Aorta (tissue), 5 donors: ENCODE measurements at regions not wholly inside any gene's neighbourhood (a gene's known extent, or its start where the extent isn't known, plus 50 kb on each side); places are given as distances from the start of the nearest gene placed in this dataset.
"Not testable (repeated sequence)": the region's sequence is repeated elsewhere in the genome, so short reads cannot be mapped to it uniquely, and the experiment has no call there.

Source experiments
- ATAC-seq: fragments of 200-7000 bp; cut with Tn5 transposase; one replicate; pipeline ENCODE4 v1.9.1; 2022; ENCODE audit warnings: moderate library complexity; ENCODE audit not compliant: low FRiP score
- DNase-seq, 2 donors: peaks; one replicate each; pipeline ENCODE4 v3.0.0-alpha.2; 2020
- H3K27ac ChIP-seq, 2 donors: one replicate each; pipeline ENCODE4 v1.5.1; 2013; ENCODE audit warnings: low read length in 2 of 2, mild to moderate bottlenecking in 2 of 2, moderate library complexity in 2 of 2, control low read depth in 1 of 2, inconsistent platforms in 1 of 2, low read depth in 1 of 2
- H3K27me3 ChIP-seq, 2 donors: one replicate each; pipeline ENCODE4 v1.6.1; 2013; ENCODE audit warnings: control low read depth in 1 of 2, low read length in 1 of 2, mild to moderate bottlenecking in 1 of 2, moderate library complexity in 1 of 2; ENCODE audit not compliant: insufficient read depth in 2 of 2, control insufficient read depth in 1 of 2
- H3K36me3 ChIP-seq, 2 donors: one replicate each; pipeline ENCODE4 v1.6.1; 2013; ENCODE audit warnings: control low read depth in 1 of 2, low read length in 1 of 2, mild to moderate bottlenecking in 1 of 2; ENCODE audit not compliant: insufficient read depth in 2 of 2, control insufficient read depth in 1 of 2
- H3K4me1 ChIP-seq, 2 donors: one replicate each; pipeline ENCODE4 v1.6.1; 2013; ENCODE audit warnings: low read length in 2 of 2, control low read depth in 1 of 2, mild to moderate bottlenecking in 1 of 2, moderate library complexity in 1 of 2; ENCODE audit not compliant: insufficient read depth in 2 of 2, control insufficient read depth in 1 of 2
- H3K4me3 ChIP-seq, 2 donors: one replicate each; pipeline ENCODE4 v1.5.1; 2013; ENCODE audit warnings: low read length in 2 of 2, control low read depth in 1 of 2, mild to moderate bottlenecking in 1 of 2
- H3K9me3 ChIP-seq: one replicate; pipeline ENCODE4 v1.6.1; 2013; ENCODE audit warnings: mild to moderate bottlenecking, low read length; ENCODE audit not compliant: control insufficient read depth
- WGBS, 2 donors: extraction: QIAGEN DNeasy Blood & Tissue Kit; methylation state at CpG; one replicate each; pipeline ENCODE4 v1.1.7; 2013; 5-methylcytosine and 5-hydroxymethylcytosine counted together
- intact Hi-C, 2 donors: fragments of 100-400 bp; cut with DNase I; formaldehyde crosslinking; loops; one replicate each; pipeline versions ENCODE4 v1.14.2 to v1.15.0; 2022
- donor health status: healthy with polysubstance abuse.
- donor health status: Bipolar disorder and iron deficiency.
- donor health status: DM: no; HTN: no; CAD: no.
- donor health status: DM: no; HTN: no; CAD: no.
- donor health status: DM: yes; HTN: yes; CAD: no.

DNA sequence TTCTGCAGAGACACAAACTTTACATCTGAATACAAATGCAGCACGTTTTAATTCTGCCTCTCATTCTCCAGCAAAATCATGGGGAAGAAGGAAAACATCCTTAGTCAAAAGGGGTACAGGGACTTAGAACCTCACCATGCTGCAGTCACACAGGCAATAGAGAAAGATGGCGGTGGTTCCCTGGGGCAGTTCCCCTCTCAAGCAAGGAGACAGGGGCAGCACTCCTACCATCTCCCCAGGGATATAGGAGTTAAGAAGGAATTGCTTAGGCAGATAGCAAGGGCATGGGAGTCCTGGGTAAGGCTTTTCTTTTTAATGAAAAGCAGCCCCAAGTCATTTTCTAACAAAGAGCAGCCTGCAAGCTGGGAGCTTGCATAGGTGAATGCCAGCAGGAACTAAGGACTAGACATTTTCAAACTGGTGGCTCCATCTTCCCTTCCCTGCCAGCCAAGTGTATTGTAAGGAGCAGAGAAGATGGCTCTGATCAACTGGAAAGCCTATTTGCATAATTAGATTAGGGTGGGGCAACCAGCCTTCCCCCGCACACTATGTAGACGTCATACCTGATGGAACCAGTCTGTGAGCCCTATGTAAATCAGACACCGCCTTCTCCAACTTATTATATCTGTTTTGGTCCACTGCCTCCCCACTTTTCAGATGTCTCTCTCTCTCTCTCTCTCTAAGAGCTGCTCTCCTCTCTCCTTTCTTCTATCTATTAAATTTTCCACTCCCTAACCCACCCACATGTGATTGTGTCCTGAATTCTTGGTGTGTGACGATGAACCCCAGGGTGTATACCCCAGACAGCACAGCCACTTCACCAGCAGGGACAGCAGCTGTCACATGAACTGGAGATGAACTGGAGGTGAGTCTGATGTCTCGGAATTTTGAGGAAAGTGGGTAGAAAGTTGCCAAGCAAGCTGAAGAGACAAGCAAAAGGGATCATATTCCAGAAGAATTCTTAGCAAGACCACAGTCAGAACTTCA, 514.5 kb downstream of the IRS2 start:
- H3K4me1 ChIP-seq: no peaks in the 10 kb centered on the region
- DNase-seq: no peak
- no peak overlapping the region for H3K4me3 ChIP-seq
- ATAC-seq: no peak
- no peak overlapping the region for H3K27ac ChIP-seq
- H3K9me3 ChIP-seq: no peaks in the 10 kb centered on the region
- 85 to 86% methylated on average over 7 of the region's 7 CpGs for WGBS, 2 donors
- no peaks in the 10 kb centered on the region for H3K27me3 ChIP-seq
- intact Hi-C loops: no loop called here
- H3K36me3 ChIP-seq: no peaks in the 10 kb centered on the region

DNA sequence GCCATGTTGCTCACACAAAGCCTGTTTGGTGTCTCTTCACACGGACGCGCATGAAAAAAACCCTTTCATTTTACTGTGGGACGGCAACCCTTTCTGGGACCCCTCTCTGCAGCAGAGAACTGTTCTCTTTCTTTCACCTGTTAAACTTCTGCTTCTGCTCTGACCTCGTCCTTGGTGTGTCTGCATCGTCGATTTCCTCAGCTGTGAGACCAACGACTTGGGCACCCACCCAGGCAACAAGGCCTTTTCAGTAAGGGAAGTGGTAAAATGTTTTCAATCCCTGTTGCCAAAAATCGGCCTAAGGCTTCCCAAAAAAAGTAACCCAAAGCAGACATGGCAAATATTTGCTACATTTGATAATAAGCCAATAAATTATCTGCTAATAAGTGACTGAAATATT, 515.3 kb downstream of the IRS2 start:
- Histone ChIP-seq H3K9me3 (no peaks in the 10 kb centered on the region), H3K27ac (no peak overlapping the region), H3K36me3 (no peaks in the 10 kb centered on the region), H3K4me1 (no peaks in the 10 kb centered on the region), H3K4me3 (no peak overlapping the region), H3K27me3 (no peaks in the 10 kb centered on the region)
- intact Hi-C loops: no loop called here
- ATAC-seq: no peak
- WGBS, 2 donors: 34 to 44% methylated on average over 9 of the region's 9 CpGs
- no peak for DNase-seq

DNA sequence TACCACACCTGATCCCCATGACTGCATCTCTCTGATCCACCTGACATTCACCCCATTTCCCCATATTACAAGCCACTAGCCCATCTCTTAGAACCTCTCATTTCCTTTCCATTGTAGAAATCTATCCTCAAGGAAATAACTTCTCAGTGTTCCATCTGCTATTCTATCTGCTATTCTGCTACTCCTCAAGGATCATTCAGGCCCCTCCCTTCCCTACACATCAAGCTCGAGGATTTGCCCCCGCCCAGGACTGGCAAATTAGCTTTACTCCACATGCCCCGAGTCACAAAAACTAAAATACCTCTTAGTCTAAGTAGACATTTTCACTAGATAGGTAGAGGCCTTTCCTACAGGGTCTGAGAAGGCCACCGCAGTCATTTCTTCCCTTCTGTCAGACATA, 517.0 kb downstream of the IRS2 start:
- H3K4me3 ChIP-seq, ATAC-seq, H3K27me3 ChIP-seq, intact Hi-C loops, H3K27ac ChIP-seq, H3K9me3 ChIP-seq, H3K36me3 ChIP-seq, DNase-seq, H3K4me1 ChIP-seq: not testable (repeated sequence)
- WGBS, 2 donors: 94 to 96% methylated on average over 3 to 4 of the region's 4 CpGs

DNA sequence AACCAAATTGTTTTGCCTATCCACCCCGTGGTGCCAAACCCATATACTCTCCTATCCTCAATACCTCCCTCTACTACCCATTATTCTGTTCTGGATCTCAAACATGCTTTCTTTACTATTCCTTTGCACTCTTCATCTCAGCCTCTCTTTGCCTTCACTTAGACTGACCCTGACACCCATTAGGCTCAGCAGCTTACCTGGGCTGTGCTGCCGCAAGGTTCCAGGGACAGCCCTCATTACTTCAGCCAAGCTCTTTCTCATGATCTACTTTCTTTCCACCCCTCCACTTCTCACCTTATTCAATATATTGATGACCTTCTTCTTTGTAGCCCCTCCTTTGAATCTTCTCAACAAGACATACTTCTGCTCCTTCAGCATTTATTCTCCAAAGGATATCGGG, 517.9 kb downstream of the IRS2 start:
- DNase-seq, H3K9me3 ChIP-seq, intact Hi-C loops, H3K4me3 ChIP-seq, ATAC-seq, H3K36me3 ChIP-seq, H3K4me1 ChIP-seq, H3K27me3 ChIP-seq, H3K27ac ChIP-seq: not testable (repeated sequence)
- WGBS, 2 donors: 93 to 100% methylated on average over 3 of the region's 3 CpGs

GRCh38 chr13:109267400-109267799, 519.0 kb downstream of the IRS2 start:
- H3K36me3 ChIP-seq, H3K9me3 ChIP-seq, H3K4me1 ChIP-seq, H3K27me3 ChIP-seq, ATAC-seq, DNase-seq, H3K4me3 ChIP-seq, H3K27ac ChIP-seq, intact Hi-C loops: not testable (repeated sequence)
- WGBS, 2 donors: 85 to 97% methylated on average over 4 of the region's 4 CpGs

DNA sequence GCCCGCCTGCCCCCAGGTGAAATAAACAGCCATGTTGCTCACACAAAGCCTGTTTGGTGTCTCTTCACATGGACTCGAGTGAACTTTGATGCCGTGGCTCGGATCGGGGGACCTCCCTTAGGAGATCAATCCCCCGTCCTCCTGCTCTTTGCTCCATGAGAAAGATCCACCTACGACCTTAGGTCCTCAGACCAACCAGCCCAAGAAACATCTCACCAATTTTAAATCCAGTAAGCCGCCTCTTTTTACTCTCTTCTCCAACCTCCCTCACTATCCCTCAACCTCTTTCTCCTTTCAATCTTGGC, 521.0 kb downstream of the IRS2 start:
- H3K4me3 ChIP-seq, ATAC-seq, H3K36me3 ChIP-seq, intact Hi-C loops, H3K9me3 ChIP-seq, H3K27ac ChIP-seq, H3K4me1 ChIP-seq, DNase-seq, H3K27me3 ChIP-seq: not testable (repeated sequence)
- 80 to 85% methylated on average over 8 of the region's 8 CpGs for WGBS, 2 donors

DNA sequence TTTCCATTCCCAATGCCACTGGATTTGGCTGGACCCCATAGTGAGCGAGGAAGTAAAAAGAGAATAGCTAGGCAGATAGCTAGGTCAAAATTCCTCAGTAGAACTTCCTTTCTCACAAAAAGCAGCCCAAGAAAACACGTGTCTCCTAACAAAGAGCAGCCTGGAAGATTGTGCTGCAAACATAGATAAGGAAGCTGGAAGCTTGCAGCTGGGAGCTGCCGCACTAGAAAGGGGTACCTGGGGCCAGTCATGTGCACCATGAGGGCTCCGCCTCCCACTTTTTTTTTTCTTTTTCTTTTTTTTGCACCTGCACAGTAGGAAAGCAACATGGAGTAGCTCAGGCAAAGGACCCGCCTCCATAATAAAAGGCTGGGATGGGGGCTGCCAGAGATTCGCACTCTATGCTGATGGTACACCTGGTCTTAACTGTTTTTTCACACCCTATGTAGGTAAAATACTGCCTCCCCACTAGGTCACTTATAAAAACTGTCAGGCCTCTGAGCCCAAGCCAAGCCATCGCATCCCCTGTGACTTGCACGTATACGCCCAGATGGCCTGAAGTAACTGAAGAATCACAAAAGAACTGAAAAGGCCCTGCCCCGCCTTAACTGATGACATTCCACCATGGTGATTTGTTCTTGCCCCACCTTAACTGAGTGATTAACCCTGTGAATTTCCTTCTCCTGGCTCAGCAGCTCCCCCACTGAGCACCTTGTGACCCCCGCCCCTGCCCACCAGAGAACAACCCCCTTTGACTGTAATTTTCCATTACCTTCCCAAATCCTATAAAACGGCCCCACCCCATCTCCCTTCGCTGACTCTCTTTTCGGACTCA, 521.6 kb downstream of the IRS2 start:
- DNase-seq, H3K27me3 ChIP-seq, intact Hi-C loops, H3K36me3 ChIP-seq, H3K4me3 ChIP-seq, H3K27ac ChIP-seq, H3K9me3 ChIP-seq, ATAC-seq, H3K4me1 ChIP-seq: not testable (repeated sequence)
- WGBS, 2 donors: 88 to 91% methylated on average over 13 of the region's 14 CpGs

GRCh38 chr13:109257761-109258157, 528.6 kb downstream of the IRS2 start:
- H3K36me3 ChIP-seq, H3K4me3 ChIP-seq, H3K27ac ChIP-seq, DNase-seq, H3K4me1 ChIP-seq, H3K27me3 ChIP-seq, H3K9me3 ChIP-seq, ATAC-seq: not testable (repeated sequence)
- intact Hi-C loops: loop anchor here (5.0 to 10.0 kb wide), 2 partner anchors 100 to 197 kb away; no protein-coding TSS in a partner anchor
- 87 to 98% methylated on average over 6 of the region's 6 CpGs for WGBS, 2 donors
